HG03565 (cell line): ENCODE measurements at regions not wholly inside any gene's neighbourhood (a gene's known extent, or its start where the extent isn't known, plus 50 kb on each side); places are given as distances from the start of the nearest gene placed in this dataset.
A peak's percentile ranks its signal among the peaks of the same experiment; 100 is the strongest.

Source experiments
- ATAC-seq: cut with Tn5 transposase; IDR thresholded peaks from one replicate; pipeline ENCODE4 v1.9.1; 2021; ENCODE audit warnings: mild to moderate bottlenecking, moderate library complexity; ENCODE audit not compliant: unreplicated experiment

- ATAC-seq: no peak
Observed at GRCh38 chr9:86460216-86461002, 106.2 kb upstream of the TUT7 start.

GRCh38 chr9:86459599-86460155, 105.5 kb upstream of the TUT7 start:
- no peak for ATAC-seq

DNA sequence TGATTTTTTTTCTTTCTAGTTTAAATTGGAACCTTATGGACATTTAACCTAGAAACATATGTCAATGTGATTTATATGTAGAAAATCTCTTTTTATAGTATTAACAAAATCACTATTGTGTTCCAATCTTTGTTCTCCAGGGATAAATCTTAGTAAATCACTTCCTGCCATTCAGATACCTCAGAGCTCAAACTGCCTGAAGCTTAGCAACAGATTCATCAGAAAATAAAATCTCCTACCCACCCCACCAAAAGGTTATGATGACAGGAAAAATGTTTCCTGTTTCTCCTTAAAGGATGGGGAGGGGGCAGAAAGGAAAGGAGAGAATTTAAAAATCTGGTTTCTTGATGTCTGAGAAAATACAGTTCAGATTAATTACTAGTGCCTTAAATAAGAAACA, 105.0 kb upstream of the TUT7 start:
- no peak for ATAC-seq

DNA sequence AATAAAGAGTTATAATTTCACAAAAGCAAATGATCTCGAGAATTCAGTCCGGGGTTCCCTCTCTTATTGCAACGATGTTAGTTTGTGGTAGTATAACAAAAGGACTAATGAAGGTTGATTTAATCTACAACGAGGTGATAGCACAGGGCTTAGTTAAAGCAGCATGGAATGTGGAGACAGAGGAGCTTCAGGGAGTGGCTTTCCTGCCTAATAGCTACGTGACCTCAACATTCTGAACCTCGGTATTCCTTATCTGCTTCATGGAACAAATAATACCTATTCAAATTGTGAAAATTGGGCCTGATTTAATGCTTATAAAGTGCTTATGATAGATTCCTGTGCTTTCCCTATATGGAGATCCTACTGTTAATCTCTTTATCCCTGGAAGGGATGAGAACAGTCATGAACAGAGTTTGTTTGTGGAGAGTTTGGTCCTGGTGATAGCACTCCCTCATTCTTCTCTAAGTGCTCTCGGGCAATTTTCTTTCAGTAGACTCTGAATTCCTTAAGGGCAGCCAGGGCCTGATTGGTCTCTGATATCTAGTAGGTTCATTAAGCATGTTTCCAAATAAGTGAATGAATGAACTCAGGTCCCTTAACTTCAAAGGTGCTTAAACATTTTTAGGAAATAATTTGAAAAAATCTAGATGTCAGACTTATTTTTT, 104.1 kb upstream of the TUT7 start:
- ATAC-seq: no peak

GRCh38 chr9:86456416-86456815, 102.2 kb upstream of the TUT7 start:
- no peak for ATAC-seq

DNA sequence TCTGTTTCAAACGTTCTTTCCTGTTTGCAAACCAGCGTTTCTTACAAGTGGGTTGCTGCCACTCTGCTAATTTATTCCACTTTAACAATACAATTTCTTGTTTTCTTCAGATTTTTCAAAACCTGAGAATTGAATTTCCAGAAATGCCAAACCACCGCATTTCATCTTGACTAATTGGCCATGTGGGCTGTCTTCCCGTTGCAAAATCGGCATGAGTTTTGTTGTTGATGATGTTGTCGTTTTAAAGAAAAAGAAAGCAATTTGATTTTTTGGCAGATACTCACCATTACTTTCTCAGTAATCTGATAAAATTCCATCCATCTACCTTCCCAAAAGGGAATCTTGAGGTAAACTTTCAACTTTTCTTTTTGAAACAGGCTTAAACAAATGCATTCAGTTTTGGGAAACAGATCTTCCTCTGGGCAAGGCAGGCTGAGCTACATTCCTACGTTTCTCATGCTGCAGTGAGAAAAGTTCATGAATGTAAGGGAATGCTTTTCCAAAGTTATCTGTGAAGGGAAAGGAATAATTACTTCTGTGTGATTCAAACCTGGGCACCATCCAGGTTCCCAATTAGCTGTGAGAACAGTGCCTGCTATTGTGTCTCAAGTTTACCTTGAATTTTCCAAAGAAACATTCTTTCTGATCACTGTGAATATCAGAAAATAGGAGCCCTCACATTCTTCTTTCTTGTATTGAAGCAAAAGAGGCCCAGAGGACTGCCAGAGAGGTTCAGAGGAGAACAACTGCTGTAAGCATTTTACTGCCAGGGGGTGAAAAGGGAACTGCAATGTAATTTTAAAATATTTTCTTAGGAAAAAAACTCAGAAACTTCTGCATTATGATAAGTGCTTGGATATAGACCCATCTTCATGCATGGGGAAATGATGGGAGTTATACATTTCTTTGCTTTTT, 100.7 kb upstream of the TUT7 start:
- ATAC-seq: no peak

GRCh38 chr9:86452201-86452828, 98.1 kb upstream of the TUT7 start:
- ATAC-seq: no peak

GRCh38 chr9:86449246-86449645, 95.0 kb upstream of the TUT7 start:
- no peak for ATAC-seq

DNA sequence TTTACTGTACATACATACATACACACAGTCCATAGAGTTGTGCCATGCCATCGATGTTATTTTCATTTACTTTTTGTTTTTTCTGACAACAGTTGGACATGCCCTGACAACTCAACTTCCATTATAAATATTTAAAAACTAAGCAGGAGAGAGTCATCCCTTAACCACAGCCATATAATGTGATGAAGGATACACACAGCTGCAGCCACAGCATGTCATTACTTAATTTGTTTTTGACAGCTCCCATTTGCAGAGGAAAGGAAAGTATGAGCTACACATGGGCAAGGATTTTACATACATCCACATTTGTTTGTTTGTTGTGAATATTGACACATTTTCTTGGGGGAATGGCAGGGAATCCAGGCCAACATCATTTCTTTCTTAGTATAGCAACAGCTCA, 91.5 kb upstream of the TUT7 start:
- ATAC-seq: no peak

GRCh38 chr9:86443992-86444391, 89.8 kb upstream of the TUT7 start:
- ATAC-seq: no peak

- ATAC-seq: no peak
Observed at GRCh38 chr9:86434039-86434726, 80.0 kb upstream of the TUT7 start.

- ATAC-seq: no peak
Observed at GRCh38 chr9:86424251-86424891, 70.2 kb upstream of the TUT7 start.

- ATAC-seq: peak; percentile 46
Observed at GRCh38 chr9:86413971-86414880, 60.0 kb upstream of the TUT7 start.

GRCh38 chr9:86410281-86410680, 56.1 kb upstream of the TUT7 start:
- no peak for ATAC-seq

GRCh38 chr9:86408121-86408520, 53.9 kb upstream of the TUT7 start:
- no peak for ATAC-seq

DNA sequence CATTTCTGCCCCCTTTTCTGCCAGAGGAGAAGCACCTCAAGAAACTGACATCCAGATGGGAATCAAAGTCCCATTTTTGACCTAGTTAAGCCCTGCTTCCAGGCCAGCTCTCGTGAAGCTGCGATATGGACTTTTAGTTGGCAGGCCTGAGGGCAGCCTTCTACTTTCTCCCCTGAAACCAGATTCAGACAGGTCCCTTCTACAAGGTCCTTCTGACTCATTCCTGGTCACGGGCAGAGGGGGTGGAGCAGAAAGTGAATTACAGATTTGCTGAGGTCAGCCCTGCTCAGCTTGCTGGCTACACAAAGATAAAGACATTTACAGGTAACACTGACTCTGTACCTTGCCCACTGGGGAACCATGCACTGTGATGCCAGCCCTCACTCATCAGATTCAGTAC, 52.8 kb upstream of the TUT7 start:
- no peak for ATAC-seq

- no peak for ATAC-seq
Observed at GRCh38 chr9:86406366-86406765, 52.2 kb upstream of the TUT7 start.

GRCh38 chr9:86405926-86406325, 51.7 kb upstream of the TUT7 start:
- no peak for ATAC-seq

DNA sequence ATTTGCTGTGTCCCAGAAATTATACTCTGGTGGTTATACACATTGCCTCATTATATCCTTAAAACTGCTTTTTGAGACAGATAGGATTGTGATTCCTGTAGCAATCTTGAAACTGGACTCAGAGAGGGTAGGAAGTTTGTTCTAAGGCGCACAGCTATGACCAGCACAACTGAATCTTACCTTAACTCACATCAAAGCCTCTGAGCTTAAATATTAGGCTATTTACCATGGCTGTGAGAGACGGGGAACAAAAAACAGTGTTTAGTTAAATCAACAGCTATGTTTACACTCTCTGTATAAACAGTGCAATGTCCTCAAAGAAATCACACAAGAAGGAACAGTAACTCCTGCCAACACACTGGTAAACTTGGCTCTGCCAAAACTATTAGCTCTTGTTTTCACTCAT, 50.9 kb upstream of the TUT7 start:
- ATAC-seq: no peak
